ENCODE measurements at regions not wholly inside any gene's neighbourhood (a gene's known extent, or its start where the extent isn't known, plus 50 kb on each side); places are given as distances from the start of the nearest gene placed in this dataset.

DNA sequence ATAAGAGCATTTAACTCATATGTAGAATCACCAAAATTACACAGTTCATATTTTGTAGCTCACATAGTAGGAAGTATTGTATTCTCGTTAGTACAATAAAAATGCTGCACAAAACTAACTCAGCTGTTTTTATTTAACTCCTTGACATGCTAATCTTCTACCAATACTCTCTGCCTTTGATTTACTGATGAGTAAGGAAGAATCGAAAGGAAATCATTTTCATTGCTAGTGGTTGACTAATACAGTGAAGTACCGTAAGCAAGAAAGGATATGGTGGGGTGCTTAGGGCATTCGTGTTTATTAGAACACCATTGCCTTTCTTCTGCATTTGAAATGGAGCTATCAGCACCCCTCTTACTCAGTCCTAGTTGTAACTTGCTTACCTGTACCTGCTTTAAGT, 1239.1 kb upstream of the TENM3 start:
- TF ChIP-seq, protein P1, sequence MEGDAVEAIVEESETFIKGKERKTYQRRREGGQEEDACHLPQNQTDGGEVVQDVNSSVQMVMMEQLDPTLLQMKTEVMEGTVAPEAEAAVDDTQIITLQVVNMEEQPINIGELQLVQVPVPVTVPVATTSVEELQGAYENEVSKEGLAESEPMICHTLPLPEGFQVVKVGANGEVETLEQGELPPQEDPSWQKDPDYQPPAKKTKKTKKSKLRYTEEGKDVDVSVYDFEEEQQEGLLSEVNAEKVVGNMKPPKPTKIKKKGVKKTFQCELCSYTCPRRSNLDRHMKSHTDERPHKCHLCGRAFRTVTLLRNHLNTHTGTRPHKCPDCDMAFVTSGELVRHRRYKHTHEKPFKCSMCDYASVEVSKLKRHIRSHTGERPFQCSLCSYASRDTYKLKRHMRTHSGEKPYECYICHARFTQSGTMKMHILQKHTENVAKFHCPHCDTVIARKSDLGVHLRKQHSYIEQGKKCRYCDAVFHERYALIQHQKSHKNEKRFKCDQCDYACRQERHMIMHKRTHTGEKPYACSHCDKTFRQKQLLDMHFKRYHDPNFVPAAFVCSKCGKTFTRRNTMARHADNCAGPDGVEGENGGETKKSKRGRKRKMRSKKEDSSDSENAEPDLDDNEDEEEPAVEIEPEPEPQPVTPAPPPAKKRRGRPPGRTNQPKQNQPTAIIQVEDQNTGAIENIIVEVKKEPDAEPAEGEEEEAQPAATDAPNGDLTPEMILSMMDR (IDR thresholded peaks at IDR 0.05; ENCODE audit: low read length): no peak
- TF ChIP-seq EZH2phosphoT487 (IDR thresholded peaks at IDR 0.05; ENCODE audit: low read length) (no peak), EZH2 (optimal IDR thresholded peaks at IDR 0.05; ENCODE audit: low read depth, low read length) (no peak)

Data from MM.1S (cell line).